PC-9 (cell line): ENCODE measurements at regions not wholly inside any gene's neighbourhood (a gene's known extent, or its start where the extent isn't known, plus 50 kb on each side); places are given as distances from the start of the nearest gene placed in this dataset.
A peak's percentile ranks its signal among the peaks of the same experiment; 100 is the strongest.

Experiments
- BruUV-seq: library from RNA; stranded (reverse); fragments of 400-500 nt; replicated peaks from 2 replicates; lab custom pipeline; 2021; lab: Mats Ljungman, UMichigan
- CTCF ChIA-PET: fragments of 300-600 bp; sonication (Branson Sonifier 250); formaldehyde crosslinking; loops from one replicate; lab custom pipeline; 2022; ENCODE audit warnings: antibody characterized with exemption; lab: Charles Lee
- POLR2A ChIA-PET: fragments of 300-600 bp; sonication (Branson Sonifier 250); formaldehyde crosslinking; loops from one replicate; lab custom pipeline; 2022; ENCODE audit warnings: antibody characterized with exemption; ENCODE audit not compliant: unreplicated experiment; lab: Charles Lee
- DNase-seq, 2 experiments: peaks; one replicate each; pipeline versions ENCODE4 v3.0.0 to v3.0.0-alpha.2; 2015 to 2022; ENCODE audit warnings: mixed read lengths in 1 of 2
- H2AFZ ChIP-seq: fragments of 200-600 bp; sonication (generic); 2 replicates; pipeline ENCODE4 v1.8.1; 2017; ENCODE audit warnings: antibody characterized with exemption
- H3F3A ChIP-seq: fragments of 200-600 bp; sonication (generic); 2 replicates; pipeline ENCODE4 v1.8.1; 2017; ENCODE audit warnings: antibody characterized with exemption, mild to moderate bottlenecking, low read depth; ENCODE audit not compliant: insufficient read depth
- H3K27ac ChIP-seq: fragments of 200-600 bp; sonication (generic); 2 replicates; pipeline ENCODE4 v1.6.1; 2016; ENCODE audit warnings: mixed run types
- H3K27me3 ChIP-seq: fragments of 200-600 bp; sonication (generic); 2 replicates; pipeline ENCODE4 v1.6.1; 2016; ENCODE audit warnings: low read depth, mixed run types; ENCODE audit not compliant: insufficient read depth
- H3K36me3 ChIP-seq: fragments of 200-600 bp; sonication (generic); 2 replicates; pipeline ENCODE4 v1.6.1; 2016; ENCODE audit warnings: low read depth, mixed run types
- H3K4me1 ChIP-seq: fragments of 200-600 bp; sonication (generic); replicated peaks from 2 replicates; pipeline ENCODE4 v1.6.1; 2016; ENCODE audit warnings: mixed run types; ENCODE audit not compliant: insufficient read depth
- H3K4me2 ChIP-seq: fragments of 200-600 bp; sonication (generic); 2 replicates; pipeline ENCODE4 v1.6.1; 2017; ENCODE audit warnings: mixed run types
- H3K4me3 ChIP-seq: fragments of 200-600 bp; sonication (generic); 2 replicates; pipeline ENCODE4 v1.6.1; 2016; ENCODE audit warnings: mixed run types
- H3K79me2 ChIP-seq: fragments of 200-600 bp; sonication (generic); 2 replicates; pipeline ENCODE4 v1.6.1; 2017; ENCODE audit warnings: low read depth, mixed run types
- H3K9me2 ChIP-seq: fragments of 200-600 bp; sonication (generic); 2 replicates; pipeline ENCODE4 v1.8.1; 2017; ENCODE audit warnings: mild to moderate bottlenecking; ENCODE audit not compliant: insufficient read depth
- H3K9me3 ChIP-seq: fragments of 200-600 bp; sonication (generic); 2 replicates; pipeline ENCODE4 v1.8.1; 2016; ENCODE audit warnings: low read depth; ENCODE audit not compliant: insufficient read depth
- H4K20me1 ChIP-seq: fragments of 200-600 bp; sonication (generic); 2 replicates; pipeline ENCODE4 v1.8.1; 2017; ENCODE audit not compliant: insufficient read depth
- CTCF ChIP-seq: fragments of 200-600 bp; sonication (generic); conservative IDR thresholded peaks from 2 replicates; pipeline ENCODE4 v1.6.1; 2017; ENCODE audit warnings: mixed run types, antibody characterized with exemption, mild to moderate bottlenecking, moderate library complexity
- EZH2 ChIP-seq: fragments of 200-600 bp; sonication (generic); IDR thresholded peaks from 2 replicates; pipeline ENCODE4 v1.8.0; 2017; ENCODE audit warnings: antibody characterized with exemption, low read depth
- intact Hi-C: fragments of 100-400 bp; cut with micrococcal nuclease; formaldehyde crosslinking; loops from one replicate; pipeline ENCODE4 v1.10.0; 2022; ENCODE audit not compliant: unreplicated experiment

GRCh38 chr13:68304286-68304893 is 1074.3 kb upstream of the PCDH9 start:
- H3K4me2 ChIP-seq = no peak overlapping the region
- no peaks in the 10 kb centered on the region for H4K20me1 ChIP-seq
- H3K4me1 ChIP-seq = no peaks in the 10 kb centered on the region
- H3K27ac ChIP-seq = no peak overlapping the region
- H2AFZ ChIP-seq = no peak overlapping the region
- H3K9me3 ChIP-seq = no peaks in the 10 kb centered on the region
- TF ChIP-seq CTCF (peak; percentile 54), EZH2 (no peak)
- no peaks in the 10 kb centered on the region for H3K36me3 ChIP-seq
- H3K4me3 ChIP-seq = no peak overlapping the region
- CTCF ChIA-PET = interaction anchor here (0.7 kb wide), 1 partner anchor 499 kb away, joined by 10 read pairs; no protein-coding TSS in a partner anchor
- H3K27me3 ChIP-seq = no peaks in the 10 kb centered on the region
- no peaks in the 10 kb centered on the region for H3F3A ChIP-seq
- no peak for DNase-seq
- no peaks in the 10 kb centered on the region for H3K9me2 ChIP-seq
- POLR2A ChIA-PET = no interaction called here
- no TSS peak for BruUV-seq
- intact Hi-C loops = loop anchor here (1.0 kb wide), 1 partner anchor 623 kb away; no protein-coding TSS in a partner anchor
- no peaks in the 10 kb centered on the region for H3K79me2 ChIP-seq

- Histone ChIP-seq H3K27ac (no peak overlapping the region), H3F3A (no peaks in the 10 kb centered on the region), H3K9me2 (no peaks in the 10 kb centered on the region), H3K4me2 (no peak overlapping the region), H3K36me3 (no peaks in the 10 kb centered on the region), H2AFZ (no peak overlapping the region), H4K20me1 (no peaks in the 10 kb centered on the region), H3K4me1 (no peaks in the 10 kb centered on the region), H3K9me3 (no peaks in the 10 kb centered on the region), H3K4me3 (no peak overlapping the region), H3K27me3 (no peaks in the 10 kb centered on the region), H3K79me2 (no peaks in the 10 kb centered on the region)
- no TSS peak for BruUV-seq
- intact Hi-C loops = no loop called here
- DNase-seq = no peak
- ChIA-PET CTCF (no interaction called here), POLR2A (no interaction called here)
- TF ChIP-seq CTCF (no peak), EZH2 (no peak)
These were observed 1063.5 kb upstream of the PCDH9 start for GRCh38 chr13:68293631-68294030.

GRCh38 chr13:68292601-68293000 is 1062.5 kb upstream of the PCDH9 start:
- CTCF ChIA-PET = no interaction called here
- Histone ChIP-seq H3K4me1 (no peaks in the 10 kb centered on the region), H3F3A (no peaks in the 10 kb centered on the region), H4K20me1 (no peaks in the 10 kb centered on the region), H3K9me3 (no peaks in the 10 kb centered on the region), H3K9me2 (no peaks in the 10 kb centered on the region), H3K36me3 (no peaks in the 10 kb centered on the region), H3K4me3 (no peak overlapping the region), H3K4me2 (no peak overlapping the region), H2AFZ (no peak overlapping the region), H3K27me3 (no peaks in the 10 kb centered on the region), H3K27ac (no peak overlapping the region), H3K79me2 (no peaks in the 10 kb centered on the region)
- TF ChIP-seq EZH2 = no peak
- no peak for TF ChIP-seq CTCF
- no peak for DNase-seq
- POLR2A ChIA-PET = no interaction called here
- BruUV-seq = no TSS peak
- intact Hi-C loops = no loop called here
